Hepatic stellate cell (primary cell): ENCODE measurements at regions not wholly inside any gene's neighbourhood (a gene's known extent, or its start where the extent isn't known, plus 50 kb on each side); places are given as distances from the start of the nearest gene placed in this dataset.
A peak's percentile ranks its signal among the peaks of the same experiment; 100 is the strongest.
"Not testable (repeated sequence)": the region's sequence is repeated elsewhere in the genome, so short reads cannot be mapped to it uniquely, and the experiment has no call there.

Experiments used
- DNase-seq: peaks from one replicate; pipeline ENCODE4 v3.0.0; 2011; ENCODE audit warnings: low spot score

DNA sequence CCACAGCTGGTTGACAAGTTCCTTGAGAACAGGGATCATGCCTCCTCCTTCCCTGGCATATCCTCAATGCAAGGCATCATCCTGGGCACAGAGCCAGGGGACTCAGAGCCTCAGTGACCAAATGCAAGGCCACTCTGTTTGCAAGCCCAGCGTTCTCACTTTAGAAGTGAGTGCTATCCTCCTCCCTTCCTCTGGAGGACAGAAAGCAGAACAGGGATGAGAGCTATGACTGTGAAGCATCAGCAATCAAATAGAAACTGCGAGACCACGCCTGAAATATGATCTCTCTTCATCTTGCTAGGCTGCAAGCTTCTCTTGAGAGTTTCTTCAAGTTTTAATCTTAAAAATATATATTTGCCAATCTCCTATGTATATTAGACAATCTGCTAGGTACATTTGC, 119.8 kb downstream of the LRATD1 start:
- DNase-seq: no peak

DNA sequence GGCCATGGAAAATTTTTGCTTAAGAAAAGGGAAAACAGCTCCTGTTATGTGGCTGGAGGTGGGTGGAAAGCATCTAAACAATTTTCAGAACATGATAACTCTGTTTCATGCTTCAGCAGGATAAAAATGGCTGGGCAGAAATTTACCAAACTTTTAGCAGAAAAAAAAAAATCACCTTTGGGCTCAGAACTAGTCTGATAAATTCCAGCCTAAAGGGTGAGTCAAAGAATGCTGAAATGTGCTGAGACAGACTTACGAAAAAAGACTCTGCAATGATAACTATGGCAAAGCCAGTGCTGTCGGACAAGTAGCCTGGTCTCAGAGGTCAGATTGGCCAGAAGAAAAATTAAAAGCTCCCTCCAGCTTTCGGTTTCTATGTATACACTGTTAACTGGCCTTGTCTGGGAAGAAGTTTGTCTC, 123.6 kb downstream of the LRATD1 start:
- DNase-seq: no peak

DNA sequence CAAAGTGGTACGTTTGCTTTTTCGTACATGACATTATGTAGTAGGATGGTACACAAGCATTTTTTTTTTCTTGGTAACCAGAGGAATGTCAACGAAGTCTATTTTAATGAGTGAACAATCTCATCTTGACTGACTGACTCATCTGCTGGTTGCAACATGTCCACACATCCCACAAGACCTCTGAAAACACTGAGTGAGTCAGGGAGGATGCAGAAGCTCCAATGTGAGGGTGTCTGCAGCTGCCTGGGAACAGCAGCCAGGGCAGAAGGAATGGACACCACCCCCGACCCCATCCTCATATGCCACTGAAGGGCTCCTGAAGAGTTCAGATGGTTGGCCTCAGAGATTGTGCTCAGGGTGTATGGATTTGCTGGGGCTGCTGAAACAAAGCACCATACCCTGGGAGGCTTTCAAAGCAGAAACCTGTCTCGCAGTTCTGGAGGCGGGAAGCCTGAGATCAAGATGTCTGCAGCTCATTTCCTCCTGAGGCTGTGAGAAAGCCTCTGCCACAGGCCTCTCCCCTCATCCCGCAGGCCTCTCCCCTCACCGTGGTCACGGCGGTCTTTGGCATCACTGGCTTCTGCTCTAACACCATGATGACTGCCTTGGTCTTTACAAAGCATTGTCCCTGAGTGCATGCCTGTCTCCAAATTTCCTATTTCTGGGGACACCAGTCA, 124.6 kb downstream of the LRATD1 start:
- DNase-seq: peak; percentile 2

DNA sequence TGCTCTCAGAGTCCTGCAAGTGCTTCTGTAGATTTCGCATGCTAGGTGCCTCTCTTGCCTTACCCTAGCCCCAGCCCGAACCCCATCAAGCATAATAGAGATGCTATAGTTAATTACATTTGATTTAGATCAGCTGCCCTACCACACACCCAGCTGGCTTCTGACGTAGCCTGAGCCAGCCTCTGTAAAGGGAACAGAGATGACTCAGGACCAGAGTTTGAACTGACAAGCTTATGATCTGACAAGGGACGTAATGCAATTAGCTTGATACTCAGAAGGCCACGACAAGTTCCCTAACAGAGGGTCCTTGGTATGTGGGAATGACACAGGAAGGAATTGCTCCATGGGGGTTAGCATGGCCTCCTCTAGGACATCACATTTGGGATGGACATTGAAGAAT, 126.6 kb downstream of the LRATD1 start:
- DNase-seq: no peak

DNA sequence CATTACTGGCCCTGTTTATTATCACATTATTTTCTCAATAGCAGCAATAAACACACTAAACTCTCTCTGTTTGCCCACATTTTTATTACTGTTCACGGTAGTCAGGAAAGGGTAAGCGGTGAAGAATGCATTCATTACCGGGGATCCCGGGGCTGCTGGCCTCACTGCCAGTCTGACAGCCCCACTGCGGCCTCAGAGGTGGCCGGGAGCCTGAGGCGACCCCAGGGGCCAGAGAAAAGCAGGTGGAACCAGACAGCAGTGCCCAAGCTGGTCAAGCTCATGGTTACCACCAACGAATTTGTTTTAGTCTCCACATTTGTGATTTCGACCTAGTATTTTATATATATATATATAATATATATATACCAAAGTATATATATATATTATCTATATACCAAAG, 127.7 kb downstream of the LRATD1 start:
- no peak for DNase-seq

DNA sequence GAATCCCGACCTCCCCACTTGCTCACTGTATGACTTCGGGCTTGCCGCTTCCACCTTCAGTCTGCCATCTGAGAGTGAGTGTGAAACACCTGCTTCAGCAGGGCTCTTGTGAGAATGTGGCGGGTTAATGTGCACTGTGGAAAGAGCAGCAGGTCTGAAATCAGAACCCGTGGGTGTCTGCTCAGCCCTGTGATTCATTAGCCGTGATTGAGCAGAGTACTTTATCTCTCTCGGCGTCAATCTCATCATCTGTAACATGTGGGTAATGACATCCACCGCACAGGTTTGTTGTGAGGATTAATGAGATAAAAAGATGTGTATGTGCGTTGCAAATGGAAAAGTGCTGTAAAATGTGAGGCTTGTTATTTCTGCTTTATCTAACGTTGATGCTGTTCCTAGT, 128.6 kb downstream of the LRATD1 start:
- no peak for DNase-seq

DNA sequence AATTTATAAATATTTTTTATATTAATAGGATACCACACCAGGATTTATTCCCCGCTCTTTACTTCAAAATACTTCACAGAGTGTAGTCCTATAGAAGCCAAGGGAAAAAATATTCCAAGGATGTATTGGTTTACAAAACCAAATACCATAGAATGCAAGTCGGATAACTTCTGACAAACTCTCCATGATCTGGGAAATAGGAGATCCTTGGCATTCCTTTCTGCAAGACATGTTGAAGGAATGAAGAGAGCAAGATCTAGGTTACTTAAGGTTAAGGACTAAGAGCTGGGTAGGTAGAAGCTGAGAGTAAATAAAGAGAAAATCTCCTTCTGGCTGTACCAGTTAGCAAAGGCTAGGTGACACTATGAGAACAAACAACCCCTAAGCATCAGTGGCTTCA, 141.2 kb downstream of the LRATD1 start:
- DNase-seq: no peak

DNA sequence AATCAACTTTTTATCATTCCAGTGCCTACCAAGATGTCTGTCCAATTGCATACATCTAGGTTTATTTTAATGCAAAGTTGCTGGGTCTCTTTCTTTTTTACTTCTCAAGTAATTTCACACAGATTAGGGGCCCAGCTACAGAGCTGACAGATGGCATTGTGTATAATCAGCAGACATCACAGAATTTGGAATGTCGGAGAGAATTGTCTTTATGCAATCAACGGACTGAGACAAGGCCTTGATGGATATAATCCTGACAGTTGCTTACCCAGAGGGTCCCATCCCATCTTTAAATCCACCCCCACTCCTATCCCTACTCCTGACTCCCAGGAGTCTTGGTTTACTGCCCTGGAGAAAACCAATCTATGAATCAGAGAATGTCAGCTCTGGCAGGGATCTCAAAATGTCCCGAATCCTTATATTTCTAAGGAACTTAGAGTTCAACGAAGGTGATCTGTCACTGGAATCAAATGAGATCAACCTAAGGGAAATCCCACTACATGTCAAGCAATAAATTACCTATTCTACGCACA, 142.0 kb downstream of the LRATD1 start:
- no peak for DNase-seq

DNA sequence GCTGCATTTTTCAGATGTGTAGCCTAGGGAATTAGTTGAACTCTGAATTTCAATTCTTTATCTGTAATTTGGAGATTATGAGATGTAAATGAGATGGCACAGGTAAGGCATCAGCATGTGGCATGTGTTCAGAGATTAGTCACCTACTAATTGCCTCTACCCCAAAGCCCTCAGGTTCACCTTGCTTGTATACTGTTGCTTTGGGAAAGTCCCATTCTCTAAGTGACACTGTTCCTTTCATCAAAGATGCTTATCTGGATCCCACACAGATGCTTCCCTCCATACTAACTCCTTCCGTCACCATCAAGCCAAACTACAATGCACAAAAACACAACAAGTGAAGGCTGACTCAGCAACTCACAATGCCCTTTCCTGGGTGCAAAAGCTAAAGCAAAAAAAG, 143.7 kb downstream of the LRATD1 start:
- no peak for DNase-seq

DNA sequence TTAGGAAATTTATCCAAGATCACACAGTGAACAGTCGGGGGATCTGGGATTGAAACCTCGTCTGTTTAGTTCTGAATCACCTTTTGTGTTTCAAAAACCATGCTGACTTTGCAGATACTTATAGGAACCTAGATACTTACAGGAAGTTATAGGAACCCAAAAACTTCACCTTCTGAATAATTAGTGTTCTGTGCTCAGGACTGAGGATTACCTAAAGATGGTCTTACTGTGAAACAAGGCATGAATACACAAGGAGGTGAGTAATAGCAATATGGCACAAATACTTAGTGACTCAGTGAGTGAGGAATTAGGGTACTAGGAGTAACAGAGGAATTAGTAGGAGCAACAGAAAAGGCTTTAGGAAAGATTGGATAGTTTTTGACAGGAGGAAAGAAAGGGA, 145.5 kb downstream of the LRATD1 start:
- no peak for DNase-seq

DNA sequence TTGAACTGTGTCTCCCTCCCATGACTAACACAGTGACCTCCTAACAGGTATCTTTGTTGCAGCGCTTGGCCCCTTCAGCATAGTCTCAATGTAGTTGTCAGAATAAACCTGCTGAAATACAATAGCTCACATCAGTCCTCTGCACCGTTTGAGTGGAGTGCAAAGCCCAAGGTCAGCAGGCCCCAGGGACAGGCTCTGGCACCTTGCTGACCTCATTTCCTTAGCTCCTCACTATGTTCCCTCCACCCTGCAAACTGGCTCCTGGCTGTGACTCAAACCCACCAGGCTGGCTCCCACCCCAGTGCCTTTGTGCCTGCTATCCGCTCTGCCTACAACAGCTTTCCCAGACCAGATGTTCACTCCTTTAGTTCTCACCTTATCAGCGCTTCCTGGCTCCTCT, 146.7 kb downstream of the LRATD1 start:
- DNase-seq: no peak

DNA sequence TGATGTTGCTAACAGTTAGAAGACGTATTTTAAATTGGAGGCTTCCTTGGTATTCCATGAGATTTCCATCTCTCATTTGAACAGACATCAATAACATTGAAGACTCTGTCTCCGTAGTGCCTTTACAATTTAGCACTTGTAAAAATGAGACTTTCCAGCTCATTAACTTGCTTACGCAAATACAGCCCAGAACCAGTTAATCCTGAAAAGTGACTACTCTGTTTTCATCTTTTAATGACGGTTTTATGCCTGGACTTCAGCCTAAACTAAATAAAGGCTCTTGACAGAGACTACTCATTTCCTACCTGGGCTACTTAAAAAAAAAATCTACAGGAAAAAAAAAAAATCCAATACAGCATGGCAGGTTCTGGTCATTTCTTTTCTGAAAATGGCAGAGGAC, 148.6 kb downstream of the LRATD1 start:
- DNase-seq: no peak

DNA sequence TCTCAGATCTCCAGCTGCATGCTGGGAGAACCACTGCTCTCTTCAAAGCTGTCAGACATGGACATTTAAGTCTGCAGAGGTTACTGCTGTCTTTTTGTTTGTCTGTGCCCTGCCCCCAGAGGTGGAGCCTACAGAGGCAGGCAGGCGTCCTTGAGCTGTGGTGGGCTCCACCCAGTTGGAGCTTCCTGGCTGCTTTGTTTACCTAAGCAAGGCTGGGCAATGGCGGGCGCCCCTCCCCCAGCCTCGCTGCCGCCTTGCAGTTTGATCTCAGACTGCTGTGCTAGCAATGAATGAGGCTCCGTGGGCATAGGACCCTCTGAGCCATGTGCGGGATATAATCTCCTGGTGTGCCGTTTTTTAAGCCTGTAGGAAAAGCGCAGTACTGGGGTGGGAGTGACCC, 156.3 kb downstream of the LRATD1 start:
- DNase-seq: not testable (repeated sequence)

DNA sequence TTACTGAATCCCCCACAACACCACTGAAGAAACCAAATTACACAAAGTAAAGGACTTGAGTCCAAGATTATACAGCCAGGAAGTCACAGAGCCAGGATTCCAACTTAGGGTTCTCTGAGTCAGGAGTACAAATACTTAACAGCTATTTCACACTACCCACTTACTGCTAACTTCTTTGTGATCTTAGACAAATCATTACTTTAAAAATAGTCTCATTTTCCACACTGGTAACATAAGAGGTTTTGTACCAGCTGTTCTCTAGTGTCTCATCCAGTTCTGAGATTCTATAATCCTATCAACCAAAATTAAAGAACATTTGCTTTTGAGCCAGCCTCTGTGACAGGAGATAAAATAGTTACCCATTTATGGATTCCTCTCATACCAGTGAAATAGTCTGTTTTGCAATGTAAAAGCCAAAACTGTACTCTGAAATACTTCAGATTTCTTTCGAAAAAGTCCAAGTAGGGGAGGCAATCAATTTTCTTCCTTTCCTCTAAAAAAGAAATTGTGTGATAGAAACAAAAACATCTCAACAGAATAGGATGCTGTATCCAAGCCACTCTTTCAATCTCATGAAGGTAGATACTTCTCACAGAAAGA, 157.6 kb downstream of the LRATD1 start:
- no peak for DNase-seq

DNA sequence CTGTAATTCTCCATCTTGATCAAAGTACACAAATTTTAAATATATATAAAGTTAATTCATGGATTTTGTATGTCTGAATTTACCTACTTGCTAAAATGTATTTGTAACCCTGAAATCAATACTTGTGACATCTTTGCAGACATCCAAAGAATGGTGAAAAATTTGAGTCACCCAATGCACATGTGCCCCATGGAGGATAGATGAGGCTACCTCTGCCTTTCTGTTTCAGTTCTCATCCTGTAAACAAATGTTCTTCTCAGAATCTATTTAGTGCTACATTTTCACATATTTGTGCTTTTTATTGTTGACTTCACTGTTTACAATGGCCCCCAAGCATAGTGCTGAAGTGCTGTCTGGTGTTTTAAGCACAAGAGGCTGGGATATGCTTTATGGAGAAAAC, 171.5 kb downstream of the LRATD1 start:
- DNase-seq: no peak

DNA sequence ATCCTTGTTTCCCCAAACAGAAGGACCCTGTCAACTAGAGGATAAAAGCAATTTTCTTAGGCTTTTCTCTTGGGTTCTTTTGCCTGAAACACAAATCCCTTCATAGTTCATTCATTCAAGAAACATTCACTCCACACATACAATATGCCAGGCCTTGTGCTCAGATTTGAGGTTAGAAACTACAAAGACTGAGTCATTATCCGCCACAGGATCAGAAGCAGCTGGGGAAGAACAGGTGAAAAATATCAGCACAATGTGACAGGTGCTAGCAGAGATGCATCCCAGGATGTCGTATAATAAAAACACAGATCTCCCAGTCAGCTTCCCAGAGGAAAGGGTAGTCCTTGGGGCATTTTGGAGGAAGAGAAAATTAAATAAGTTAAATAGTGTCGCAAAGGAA, 172.4 kb downstream of the LRATD1 start:
- no peak for DNase-seq

DNA sequence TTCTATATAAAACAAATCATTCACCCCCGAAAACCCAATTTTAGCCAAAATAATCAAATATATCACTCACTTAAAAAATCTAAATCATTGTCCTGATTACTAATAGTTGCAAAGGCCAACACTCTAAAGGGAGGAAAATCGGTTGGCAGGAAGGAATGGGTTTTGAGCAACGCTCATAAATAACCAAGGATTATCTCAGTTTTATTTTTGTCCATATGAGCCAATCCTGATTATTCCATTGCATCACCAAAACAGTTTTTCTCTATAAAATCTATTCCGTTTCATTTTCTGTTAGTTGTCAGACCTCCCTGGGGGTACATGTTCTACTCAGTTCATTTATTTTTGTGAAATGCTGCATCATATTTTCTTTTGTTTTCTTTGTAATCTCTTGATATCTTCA, 174.1 kb downstream of the LRATD1 start:
- no peak for DNase-seq

DNA sequence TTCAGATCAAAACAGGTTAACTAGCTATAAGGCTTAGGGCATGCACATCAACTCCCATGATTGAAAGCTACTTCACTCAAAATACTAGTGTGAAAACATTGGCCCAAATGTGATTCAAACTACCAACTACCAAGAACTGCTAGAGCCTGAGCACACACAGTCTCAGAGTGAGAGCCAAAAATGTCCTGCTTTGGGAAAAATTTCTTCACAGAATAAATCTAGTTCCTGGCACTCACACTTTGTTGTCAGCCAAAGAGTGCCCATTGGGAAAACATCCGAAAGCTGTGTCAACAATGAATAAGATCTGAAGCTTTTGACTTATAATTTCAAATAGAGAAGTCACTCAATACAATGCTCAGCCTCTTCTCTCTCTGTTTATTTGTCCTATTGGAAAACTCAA, 182.7 kb downstream of the LRATD1 start:
- no peak for DNase-seq

DNA sequence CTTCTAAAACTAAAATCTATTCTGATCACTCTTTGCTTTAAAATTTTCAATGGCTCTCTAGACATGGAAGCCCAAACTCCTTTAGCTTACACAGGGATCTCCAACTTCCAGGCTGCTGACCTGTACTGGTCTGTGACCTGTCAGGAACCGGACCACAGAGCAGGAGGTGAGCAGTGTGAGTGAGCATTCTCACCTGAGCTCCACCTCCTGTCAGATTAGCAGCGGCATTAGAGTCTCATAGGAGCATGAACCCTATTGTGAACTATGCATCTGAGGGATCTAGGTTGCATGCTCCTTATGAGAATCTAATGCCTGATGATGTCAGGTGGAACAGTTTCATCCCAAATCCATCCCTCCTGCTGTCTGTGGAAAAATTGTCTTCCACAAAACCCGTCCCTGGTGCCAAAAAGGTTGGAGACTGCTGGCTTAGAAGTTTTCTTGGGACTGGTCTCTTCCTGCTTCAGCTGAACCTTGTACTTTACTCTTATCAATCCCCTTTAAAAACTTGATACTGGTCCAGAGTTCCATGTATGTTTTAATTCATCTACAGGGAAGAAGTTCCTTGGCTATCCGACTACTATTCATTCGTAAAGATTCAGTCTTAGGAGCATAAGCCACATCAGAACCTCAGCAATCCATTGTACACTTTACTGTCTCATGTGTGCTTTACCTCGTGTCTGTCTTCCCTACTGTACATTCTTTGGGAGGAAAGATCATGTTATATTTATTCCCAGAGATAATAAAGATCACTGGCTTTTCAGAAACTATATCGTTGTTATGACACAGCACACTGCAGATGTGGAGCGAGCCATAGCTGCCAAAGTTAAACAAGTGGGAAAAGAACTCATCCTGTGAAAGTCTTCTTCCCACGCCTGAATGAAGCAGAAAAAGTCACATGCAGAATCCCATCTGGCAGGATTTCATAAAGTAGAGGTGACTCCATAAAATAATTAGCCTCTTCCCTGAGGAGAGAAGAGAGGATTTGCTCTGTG, 183.8 kb downstream of the LRATD1 start:
- no peak for DNase-seq

DNA sequence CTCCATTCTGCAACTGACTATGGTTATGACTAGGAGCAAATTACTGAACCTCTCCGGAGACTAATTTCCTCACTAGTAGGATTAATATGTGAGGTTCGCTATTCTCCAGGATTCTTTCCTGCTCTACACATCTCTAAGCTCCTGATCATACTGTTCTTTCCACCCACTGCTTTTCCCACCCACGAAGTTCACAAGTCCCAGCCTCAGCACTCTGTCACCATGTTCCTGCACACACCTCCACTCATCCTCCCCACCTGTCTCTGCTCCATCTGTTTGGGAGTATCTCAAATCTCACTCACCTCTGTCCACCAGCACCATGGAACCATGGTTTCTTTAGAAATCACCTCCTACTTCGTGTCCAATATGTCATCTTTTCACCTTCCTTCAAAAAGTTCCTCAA, 185.3 kb downstream of the LRATD1 start:
- DNase-seq: no peak

DNA sequence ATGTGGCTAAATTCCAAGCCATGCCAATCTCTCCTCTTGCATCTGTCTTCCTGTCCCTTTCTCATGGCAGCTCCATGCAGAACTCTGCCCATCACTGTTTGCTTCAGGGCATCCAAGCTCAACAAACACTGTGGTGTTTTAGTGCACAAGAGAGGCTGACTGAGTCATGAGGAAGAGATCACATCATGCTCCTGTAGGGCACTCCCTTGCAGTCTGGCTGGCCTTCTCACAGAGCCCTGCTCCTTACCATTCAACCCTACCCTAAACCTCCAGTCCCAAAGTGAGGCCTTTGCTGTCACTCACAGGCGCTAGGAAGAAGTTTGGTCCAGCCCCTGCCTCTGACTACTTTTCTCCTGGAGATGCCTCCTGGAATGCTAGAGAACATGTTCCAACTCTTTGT, 194.0 kb downstream of the LRATD1 start:
- no peak for DNase-seq

DNA sequence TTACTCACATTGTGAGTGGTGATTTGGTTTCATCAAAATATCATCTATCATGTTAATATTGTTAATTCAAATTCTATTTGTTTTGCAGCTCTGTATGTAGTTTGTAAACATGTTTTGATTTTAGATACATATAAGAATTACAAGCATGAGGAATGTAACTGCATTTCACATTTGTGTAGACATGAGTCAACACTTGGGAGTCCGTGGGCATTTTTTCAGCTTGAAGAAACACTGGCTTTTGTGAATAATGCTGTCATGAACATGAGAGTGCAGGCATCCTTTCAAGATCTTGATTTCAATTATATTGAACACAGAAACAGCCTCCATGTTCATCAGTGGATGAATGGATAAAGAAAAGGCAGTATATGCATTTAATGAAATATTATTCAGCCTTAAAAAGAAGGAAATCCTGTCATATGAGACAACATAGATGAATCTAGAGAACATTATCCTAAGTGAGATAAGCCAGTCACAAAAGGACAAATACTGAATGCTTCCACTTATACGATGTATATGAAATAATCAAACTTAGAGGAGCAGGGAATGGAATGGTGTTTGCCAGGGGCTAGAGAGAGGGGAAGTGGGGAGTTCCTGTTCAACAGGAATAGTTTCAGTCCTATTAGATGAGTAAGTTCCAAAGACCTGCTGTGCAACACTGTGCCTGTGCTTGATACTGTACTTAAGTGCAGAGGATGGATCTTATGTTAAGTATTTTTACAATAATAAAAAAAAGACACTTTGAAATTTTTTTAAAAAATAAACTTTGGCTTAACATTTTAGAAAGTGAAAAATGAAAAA, 194.9 kb downstream of the LRATD1 start:
- no peak for DNase-seq
